GM23338 (cell line): ENCODE measurements at regions not wholly inside any gene's neighbourhood (a gene's known extent, or its start where the extent isn't known, plus 50 kb on each side); places are given as distances from the start of the nearest gene placed in this dataset.
"Not testable (repeated sequence)": the region's sequence is repeated elsewhere in the genome, so short reads cannot be mapped to it uniquely, and the experiment has no call there.

Experiments used
- CREB1 ChIP-seq: fragments of 250-450 bp; sonication (Bioruptor Pico); IDR thresholded peaks from 2 replicates; pipeline ENCODE4 v1.5.0; 2020; ENCODE audit warnings: low read depth, mild to moderate bottlenecking, moderate library complexity
- CTCF ChIP-seq, 2 experiments: fragments of 200-600 bp in 1 of 2; sonication (generic) in 1 of 2; conservative IDR thresholded peaks; 2 replicates each; pipeline versions ENCODE4 v1.5.1 to v1.6.1; 2016 to 2017; ENCODE audit warnings: antibody characterized with exemption in 2 of 2, low read depth in 2 of 2, mild to moderate bottlenecking in 2 of 2, moderate library complexity in 1 of 2
- EZH2 ChIP-seq: fragments of 200-600 bp; sonication (generic); IDR thresholded peaks from one replicate; pipeline ENCODE4 v1.8.0; 2017; ENCODE audit warnings: antibody characterized with exemption, mild to moderate bottlenecking, low read depth; ENCODE audit not compliant: unreplicated experiment
- JUNB ChIP-seq: IDR thresholded peaks from one replicate; pipeline ENCODE4 v1.6.1; 2016; ENCODE audit warnings: antibody characterized with exemption; ENCODE audit not compliant: unreplicated experiment
- NANOG ChIP-seq: IDR thresholded peaks from 2 replicates; pipeline ENCODE4 v1.6.1; 2016; ENCODE audit warnings: antibody characterized with exemption, borderline replicate concordance
- POLR2AphosphoS5 ChIP-seq: IDR thresholded peaks from 2 replicates; pipeline ENCODE4 v1.6.1; 2016; ENCODE audit warnings: antibody characterized with exemption, low read depth
- ZNF331 ChIP-seq: fragments of 250-450 bp; sonication (Bioruptor Pico); IDR thresholded peaks from 2 replicates; pipeline ENCODE4 v1.5.0; 2020; ENCODE audit warnings: low read depth, mild to moderate bottlenecking, moderate library complexity

- not testable (repeated sequence) for TF ChIP-seq EZH2; ZNF331 (CRISPR knock-in tag); CTCF (conservative IDR thresholded peaks at IDR 0.05; ENCODE audit: low read depth in 2 of 2); POLR2AphosphoS5; CREB1 (CRISPR knock-in tag); JUNB; NANOG
Measured at GRCh38 chr10:35929962-35930361, 287.9 kb upstream of the FZD8 start.
